Hematopoietic multipotent progenitor cell treated with erythropoietin and hydrocortisone succinate and interleukin-3 and kit ligand, for 8 days (in vitro differentiated cells): ENCODE measurements at regions not wholly inside any gene's neighbourhood (a gene's known extent, or its start where the extent isn't known, plus 50 kb on each side); places are given as distances from the start of the nearest gene placed in this dataset.
"Not testable (repeated sequence)": the region's sequence is repeated elsewhere in the genome, so short reads cannot be mapped to it uniquely, and the experiment has no call there.

Experiments
- DNase-seq: peaks from one replicate; pipeline ENCODE4 v3.0.0-alpha.2; 2015

- not testable (repeated sequence) for DNase-seq
Measured at GRCh38 chr16:22572331-22573224, 61.9 kb downstream of the NPIPB5 start.

- DNase-seq, result not testable (repeated sequence)
Measured at GRCh38 chr16:22573225-22573530, 62.5 kb downstream of the NPIPB5 start.

- not testable (repeated sequence) for DNase-seq
Measured at GRCh38 chr16:22576506-22576905, 65.8 kb downstream of the NPIPB5 start.

- DNase-seq, result not testable (repeated sequence)
Measured at GRCh38 chr16:22583195-22583594, 72.5 kb downstream of the NPIPB5 start.

DNA sequence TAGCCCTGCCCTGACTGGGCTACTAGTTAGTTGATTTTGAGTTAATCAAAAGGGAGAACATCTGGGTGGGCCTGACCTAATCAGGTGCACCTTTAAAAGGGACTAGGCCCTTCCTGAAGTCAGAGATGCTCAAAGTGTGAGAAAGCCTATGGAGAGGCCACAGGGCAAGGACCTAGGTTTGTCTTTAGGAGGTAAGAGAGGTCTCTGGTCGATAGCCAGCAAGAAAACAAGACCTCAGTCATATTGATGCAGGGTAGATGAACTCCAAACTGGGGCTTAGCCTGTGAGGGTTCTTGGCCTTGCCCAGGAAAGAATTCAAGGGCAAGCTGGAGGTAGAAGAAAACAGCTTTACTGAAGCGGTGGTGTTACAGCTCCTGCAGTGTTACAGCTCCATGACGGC lies 73.8 kb downstream of the NPIPB5 start:
- not testable (repeated sequence) for DNase-seq

DNA sequence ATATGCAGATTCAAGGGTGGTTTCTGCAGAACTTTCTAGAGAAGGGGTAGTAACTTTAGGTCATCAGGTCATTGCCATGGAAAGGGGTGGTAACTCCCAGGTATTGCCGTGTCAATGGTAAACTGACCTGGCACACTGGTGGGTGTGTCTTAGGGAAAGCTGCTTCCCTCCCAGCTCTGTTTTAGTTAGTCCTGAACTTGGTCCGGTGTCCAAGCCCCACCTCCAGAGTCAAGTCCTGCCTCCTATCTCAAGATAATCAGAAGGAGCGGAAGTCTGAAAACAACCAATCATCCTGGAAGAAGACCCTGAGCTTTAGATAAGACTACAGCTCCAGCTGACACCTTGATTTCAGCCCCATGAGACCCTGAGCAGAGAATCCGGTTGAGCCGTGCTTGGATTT lies 74.2 kb downstream of the NPIPB5 start:
- DNase-seq, result not testable (repeated sequence)

DNA sequence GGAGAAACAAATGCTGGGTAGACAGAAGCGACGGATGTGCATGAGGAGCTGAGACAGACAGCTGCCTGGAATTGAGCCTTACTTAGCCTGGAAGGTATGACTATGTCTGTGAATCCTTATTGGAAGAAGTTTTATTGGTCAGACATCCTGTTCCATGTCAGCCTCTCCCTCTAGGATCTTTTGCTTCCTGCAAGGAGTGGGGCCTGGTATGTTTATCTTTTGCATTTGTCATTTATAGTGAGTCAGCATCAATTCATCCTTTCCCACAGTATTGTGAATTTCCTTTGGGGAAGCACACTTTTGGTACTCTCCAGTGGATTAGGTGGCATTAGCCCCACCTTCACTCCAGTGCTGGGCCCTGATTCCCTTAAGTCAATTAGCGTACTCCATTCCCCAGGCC lies 74.7 kb downstream of the NPIPB5 start:
- DNase-seq, result not testable (repeated sequence)

DNA sequence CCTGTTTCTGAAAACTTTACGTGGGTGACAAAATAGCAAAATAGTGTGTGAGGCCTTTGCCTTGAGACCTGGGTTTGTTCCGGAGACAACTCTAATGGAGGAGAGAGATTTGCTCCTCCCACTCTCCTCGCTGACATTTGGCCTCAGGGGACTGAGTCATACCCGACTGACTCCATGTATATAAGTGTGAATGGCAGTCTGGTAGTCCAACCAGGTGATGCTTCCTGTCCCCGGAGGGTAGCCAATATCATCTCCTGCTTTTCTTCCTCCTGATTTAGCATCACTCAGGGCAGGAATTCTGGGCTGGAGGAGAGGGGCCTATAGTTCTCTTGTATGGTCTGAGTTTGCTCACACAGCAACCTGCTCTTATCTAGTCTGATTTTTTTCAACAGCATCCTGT lies 76.0 kb downstream of the NPIPB5 start:
- DNase-seq, result not testable (repeated sequence)

DNA sequence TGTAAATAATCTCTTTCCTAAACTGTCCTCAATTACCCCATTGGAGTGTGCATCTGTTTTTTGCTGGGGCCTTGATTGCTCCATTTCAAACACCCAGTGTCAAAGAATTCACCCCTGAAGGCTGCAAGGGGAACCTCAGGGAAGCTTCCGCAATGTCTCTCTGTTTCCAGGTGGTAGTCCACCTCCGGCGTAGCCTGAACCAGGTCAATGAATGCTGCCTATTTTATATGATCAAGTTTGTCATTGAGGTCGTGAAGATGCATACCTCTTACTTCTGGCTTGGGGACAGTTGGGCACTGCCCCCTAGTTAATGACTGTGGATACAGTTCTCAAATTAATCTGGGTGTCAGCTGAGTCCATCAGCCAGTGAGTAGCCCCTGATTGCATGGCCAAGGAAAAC lies 79.1 kb downstream of the NPIPB5 start:
- not testable (repeated sequence) for DNase-seq

- DNase-seq, result not testable (repeated sequence)
Measured at GRCh38 chr16:22596445-22597045, 85.9 kb downstream of the NPIPB5 start.

- DNase-seq, result not testable (repeated sequence)
Measured at GRCh38 chr16:22603744-22604143, 93.1 kb downstream of the NPIPB5 start.

DNA sequence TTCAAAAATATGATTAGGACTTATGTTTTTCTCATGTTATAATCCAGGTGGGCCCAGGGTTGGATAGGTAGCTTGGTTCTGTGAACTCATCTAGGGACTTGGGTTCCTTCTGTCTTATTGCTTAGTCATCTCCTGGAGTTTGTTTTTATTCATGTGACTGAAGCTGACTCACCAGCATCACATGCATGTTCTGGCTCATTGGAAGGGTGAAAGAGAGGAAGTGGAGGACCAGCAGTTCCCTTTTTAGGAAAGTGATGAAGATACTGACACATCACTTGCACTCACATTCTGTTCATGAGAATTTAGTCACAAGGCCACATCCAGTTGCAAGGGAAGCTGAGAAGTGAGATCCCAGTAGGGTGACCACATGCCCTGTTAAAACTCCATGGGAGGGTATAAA lies 95.9 kb downstream of the NPIPB5 start:
- DNase-seq, result not testable (repeated sequence)

DNA sequence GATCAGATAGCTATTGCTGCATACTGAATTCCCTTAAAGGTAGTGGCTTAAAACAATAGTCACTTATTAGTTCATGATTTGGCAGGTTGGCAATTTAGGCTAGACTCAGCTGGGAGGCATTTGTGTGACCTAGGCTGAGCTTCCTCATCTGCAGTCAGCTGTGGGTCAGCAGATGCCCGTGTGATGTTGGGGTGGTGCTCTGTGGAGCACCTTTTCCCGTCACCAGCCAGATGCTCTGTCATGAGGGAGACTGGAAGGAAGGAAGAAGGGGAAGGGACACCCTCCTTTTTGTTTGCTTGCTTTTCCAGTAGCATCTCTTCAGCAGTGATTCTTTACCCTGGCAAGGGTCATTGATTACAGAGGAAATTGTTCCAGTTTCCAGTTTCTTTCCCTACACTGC lies 99.1 kb downstream of the NPIPB5 start:
- not testable (repeated sequence) for DNase-seq

DNA sequence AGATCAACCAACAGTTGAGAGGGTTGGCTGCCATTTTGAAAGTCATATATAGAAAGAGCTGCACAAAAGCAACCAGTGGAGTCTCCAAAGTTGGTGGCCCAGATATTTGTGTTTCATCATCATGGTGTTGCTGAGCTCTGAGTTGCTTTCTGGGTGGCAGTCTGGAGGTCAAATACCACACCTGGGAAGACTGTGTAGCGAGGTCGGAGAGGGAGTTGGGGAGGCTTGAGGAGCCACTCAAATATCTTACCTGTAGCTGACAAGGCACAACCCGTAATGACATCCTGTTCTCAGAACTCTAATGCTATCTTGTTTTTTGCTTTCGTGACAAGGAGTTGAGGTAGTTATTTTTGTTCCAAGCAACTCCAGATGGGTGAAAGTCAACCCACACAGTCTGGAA lies 100.4 kb downstream of the NPIPB5 start:
- DNase-seq, result not testable (repeated sequence)

- DNase-seq, result no peak
Measured at GRCh38 chr16:22614271-22614947, 103.7 kb downstream of the NPIPB5 start.

- no peak for DNase-seq
Measured at GRCh38 chr16:22618842-22619241, 108.2 kb downstream of the NPIPB5 start.

- DNase-seq, result no peak
Measured at GRCh38 chr16:22621586-22622155, 111.0 kb downstream of the NPIPB5 start.

DNA sequence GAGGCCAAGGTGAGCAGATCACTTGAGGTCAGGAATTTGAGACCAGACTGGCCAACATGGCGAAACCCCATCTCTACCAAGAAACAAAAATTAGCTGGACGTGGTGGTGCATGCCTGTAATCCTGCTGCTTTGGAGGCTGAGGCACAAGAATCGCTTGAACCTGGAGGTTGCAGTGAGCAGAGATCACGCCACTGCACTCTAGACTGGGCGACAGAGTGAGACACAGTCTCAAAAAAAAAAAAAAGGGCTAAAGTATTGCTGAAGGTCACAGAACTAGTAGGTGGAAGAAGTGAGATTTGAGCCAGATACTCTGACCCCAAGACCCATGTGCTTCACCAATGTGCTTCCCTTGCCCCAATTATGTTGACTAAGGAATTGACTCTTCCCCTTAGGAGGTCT lies 112.0 kb downstream of the NPIPB5 start:
- DNase-seq, result no peak

- no peak for DNase-seq
Measured at GRCh38 chr16:22623351-22623781, 112.7 kb downstream of the NPIPB5 start.

- no peak for DNase-seq
Measured at GRCh38 chr16:22624038-22624799, 113.5 kb downstream of the NPIPB5 start.

GRCh38 chr16:22624800-22625533 lies 114.3 kb downstream of the NPIPB5 start:
- no peak for DNase-seq

GRCh38 chr16:22625967-22626366 lies 115.3 kb downstream of the NPIPB5 start:
- no peak for DNase-seq
